Activated T-cell treated with anti-CD3 and anti-CD28 coated beads, Interleukin-2, amount 50 U/mL, for 72 hours (primary cell): ENCODE measurements at regions not wholly inside any gene's neighbourhood (a gene's known extent, or its start where the extent isn't known, plus 50 kb on each side); places are given as distances from the start of the nearest gene placed in this dataset.

Experiments
- ATAC-seq, 2 donors: fragments of 150-1000 bp; cut with Tn5 transposase; replicated peaks in 1 of 2; 2 replicates each; pipeline ENCODE4 v1.10.0; 2021; ENCODE audit warnings: moderate library complexity in 2 of 2, mild to moderate bottlenecking in 1 of 2
- DNase-seq, 2 donors: peaks; one replicate each; pipeline ENCODE4 v3.0.0; 2021 to 2022; ENCODE audit warnings: mixed read lengths in 1 of 2
- H3K27ac Mint-ChIP-seq: one replicate; pipeline ENCODE4 v1.8.0; 2022; ENCODE audit warnings: mild to moderate bottlenecking, moderate library complexity, mixed read lengths
- H3K27me3 Mint-ChIP-seq: one replicate; pipeline ENCODE4 v1.8.0; 2022; ENCODE audit warnings: low read depth, mixed read lengths
- H3K36me3 Mint-ChIP-seq, 2 donors: one replicate each; pipeline ENCODE4 v1.8.0; 2022; ENCODE audit warnings: mixed read lengths in 2 of 2, mild to moderate bottlenecking in 1 of 2; ENCODE audit not compliant: insufficient read depth in 2 of 2
- H3K4me1 Mint-ChIP-seq: one replicate; pipeline ENCODE4 v1.8.0; 2022; ENCODE audit warnings: low read depth, mixed read lengths
- H3K4me3 Mint-ChIP-seq, 2 donors: one replicate each; pipeline ENCODE4 v1.8.0; 2022; ENCODE audit warnings: mild to moderate bottlenecking in 2 of 2, mixed read lengths in 2 of 2, moderate library complexity in 2 of 2
- H3K9me3 Mint-ChIP-seq, 2 donors: one replicate each; pipeline ENCODE4 v1.8.0; 2022; ENCODE audit warnings: mixed read lengths in 2 of 2

- no peaks in the 10 kb centered on the region for H3K4me1 Mint-ChIP-seq
- no peaks in the 10 kb centered on the region for H3K27me3 Mint-ChIP-seq
- ATAC-seq (no peak), DNase-seq (no peak)
- no peak overlapping the region for H3K4me3 Mint-ChIP-seq
- peaks cover 2% of the 10 kb centered on the region in 2 donors for H3K9me3 Mint-ChIP-seq
- H3K27ac Mint-ChIP-seq = no peak overlapping the region
- no peaks in the 10 kb centered on the region for H3K36me3 Mint-ChIP-seq
These were observed 426.2 kb downstream of the PCDH7 start for GRCh38 chr4:31146366-31146765.

- Mint-ChIP-seq H3K4me3 (no peak overlapping the region), H3K9me3 (peaks cover 4 to 5% of the 10 kb centered on the region in 2 donors), H3K4me1 (no peaks in the 10 kb centered on the region), H3K27me3 (no peaks in the 10 kb centered on the region), H3K27ac (no peak overlapping the region), H3K36me3 (no peaks in the 10 kb centered on the region)
- no peak for DNase-seq
- ATAC-seq = no peak
These were observed 428.8 kb downstream of the PCDH7 start for GRCh38 chr4:31148990-31149389.

GRCh38 chr4:31156221-31156620 is 436.1 kb downstream of the PCDH7 start:
- DNase-seq (no peak), ATAC-seq (no peak)
- no peaks in the 10 kb centered on the region for H3K36me3 Mint-ChIP-seq
- H3K27me3 Mint-ChIP-seq = no peaks in the 10 kb centered on the region
- H3K9me3 Mint-ChIP-seq = peaks cover 4 to 5% of the 10 kb centered on the region in 2 donors
- H3K4me1 Mint-ChIP-seq = no peaks in the 10 kb centered on the region
- H3K27ac Mint-ChIP-seq = no peak overlapping the region
- no peak overlapping the region for H3K4me3 Mint-ChIP-seq

- Mint-ChIP-seq H3K27me3 (no peaks in the 10 kb centered on the region), H3K36me3 (no peaks in the 10 kb centered on the region), H3K4me3 (no peak overlapping the region), H3K4me1 (no peaks in the 10 kb centered on the region), H3K27ac (no peak overlapping the region), H3K9me3 (peaks cover 1 to 2% of the 10 kb centered on the region in 2 donors)
- ATAC-seq (no peak), DNase-seq (no peak)
These were observed 440.0 kb downstream of the PCDH7 start for GRCh38 chr4:31160146-31160545.

GRCh38 chr4:31169846-31170245 is 449.7 kb downstream of the PCDH7 start:
- DNase-seq (no peak), ATAC-seq (no peak)
- Mint-ChIP-seq H3K9me3 (peaks cover 4 to 11% of the 10 kb centered on the region in 2 donors), H3K4me1 (no peaks in the 10 kb centered on the region), H3K4me3 (no peak overlapping the region), H3K27ac (no peak overlapping the region), H3K27me3 (no peaks in the 10 kb centered on the region), H3K36me3 (no peaks in the 10 kb centered on the region)

- no peak overlapping the region for H3K27ac Mint-ChIP-seq
These were observed 451.2 kb downstream of the PCDH7 start for GRCh38 chr4:31171362-31171761.

GRCh38 chr4:31175242-31175910 is 455.2 kb downstream of the PCDH7 start:
- Mint-ChIP-seq H3K9me3 (peaks cover 0 to 3% of the 10 kb centered on the region in 2 donors), H3K36me3 (no peaks in the 10 kb centered on the region), H3K27ac (no peak overlapping the region), H3K4me1 (no peaks in the 10 kb centered on the region), H3K27me3 (no peaks in the 10 kb centered on the region), H3K4me3 (no peak overlapping the region)
- ATAC-seq (no peak), DNase-seq (no peak)

More at GRCh38 chr4:31171362-31171761, 451.2 kb downstream of the PCDH7 start:
- Mint-ChIP-seq H3K4me1 (no peaks in the 10 kb centered on the region), H3K9me3 (peaks cover 2 to 8% of the 10 kb centered on the region in 2 donors), H3K27me3 (no peaks in the 10 kb centered on the region), H3K4me3 (no peak overlapping the region), H3K36me3 (no peaks in the 10 kb centered on the region)
- ATAC-seq (no peak), DNase-seq (no peak)

GRCh38 chr4:31183256-31183655 is 463.1 kb downstream of the PCDH7 start:
- ATAC-seq (no peak), DNase-seq (no peak)
- H3K4me3 Mint-ChIP-seq = no peak overlapping the region
- H3K27ac Mint-ChIP-seq = no peak overlapping the region
- H3K36me3 Mint-ChIP-seq = peaks cover 0 to 1% of the 10 kb centered on the region in 2 donors
- peaks cover 1 to 3% of the 10 kb centered on the region in 2 donors for H3K9me3 Mint-ChIP-seq
- no peaks in the 10 kb centered on the region for H3K4me1 Mint-ChIP-seq
- no peaks in the 10 kb centered on the region for H3K27me3 Mint-ChIP-seq

GRCh38 chr4:31185014-31185585 is 464.9 kb downstream of the PCDH7 start:
- Mint-ChIP-seq H3K27me3 (no peaks in the 10 kb centered on the region), H3K4me1 (no peaks in the 10 kb centered on the region), H3K4me3 (no peak overlapping the region), H3K27ac (no peak overlapping the region), H3K36me3 (peaks cover 0 to 1% of the 10 kb centered on the region in 2 donors), H3K9me3 (peaks cover 1 to 3% of the 10 kb centered on the region in 2 donors)
- DNase-seq (no peak), ATAC-seq (no peak)

- H3K4me1 Mint-ChIP-seq = no peaks in the 10 kb centered on the region
- ATAC-seq (no peak), DNase-seq (no peak)
- H3K36me3 Mint-ChIP-seq = peaks cover 0 to 1% of the 10 kb centered on the region in 2 donors
- H3K9me3 Mint-ChIP-seq = peaks cover 2 to 7% of the 10 kb centered on the region in 2 donors
- no peaks in the 10 kb centered on the region for H3K27me3 Mint-ChIP-seq
- no peak overlapping the region for H3K27ac Mint-ChIP-seq
- no peak overlapping the region for H3K4me3 Mint-ChIP-seq
These were observed 467.8 kb downstream of the PCDH7 start for GRCh38 chr4:31187979-31188378.

GRCh38 chr4:31189938-31190337 is 469.8 kb downstream of the PCDH7 start:
- no peak overlapping the region for H3K4me3 Mint-ChIP-seq
- DNase-seq = no peak
- peaks cover 4 to 8% of the 10 kb centered on the region in 2 donors for H3K9me3 Mint-ChIP-seq
- no peak overlapping the region for H3K27ac Mint-ChIP-seq
- H3K27me3 Mint-ChIP-seq = no peaks in the 10 kb centered on the region
- ATAC-seq = no peak
- no peaks in the 10 kb centered on the region for H3K4me1 Mint-ChIP-seq
- H3K36me3 Mint-ChIP-seq = no peaks in the 10 kb centered on the region

- H3K36me3 Mint-ChIP-seq = no peaks in the 10 kb centered on the region
- no peak for ATAC-seq
- no peak for DNase-seq
- H3K4me1 Mint-ChIP-seq = no peaks in the 10 kb centered on the region
- H3K27me3 Mint-ChIP-seq = no peaks in the 10 kb centered on the region
- peaks cover 4 to 8% of the 10 kb centered on the region in 2 donors for H3K9me3 Mint-ChIP-seq
- H3K27ac Mint-ChIP-seq = no peak overlapping the region
- H3K4me3 Mint-ChIP-seq = no peak overlapping the region
These were observed 470.5 kb downstream of the PCDH7 start for GRCh38 chr4:31190671-31191070.

GRCh38 chr4:31192341-31192740 is 472.2 kb downstream of the PCDH7 start:
- H3K9me3 Mint-ChIP-seq = peaks cover 10 to 11% of the 10 kb centered on the region in 2 donors
- no peaks in the 10 kb centered on the region for H3K27me3 Mint-ChIP-seq
- DNase-seq = no peak
- no peaks in the 10 kb centered on the region for H3K36me3 Mint-ChIP-seq
- no peak overlapping the region for H3K4me3 Mint-ChIP-seq
- H3K27ac Mint-ChIP-seq = no peak overlapping the region
- H3K4me1 Mint-ChIP-seq = no peaks in the 10 kb centered on the region
- no peak for ATAC-seq

- no peak for ATAC-seq
- peaks cover 0 to 1% of the 10 kb centered on the region in 2 donors for H3K36me3 Mint-ChIP-seq
- no peak for DNase-seq
- no peak overlapping the region for H3K4me3 Mint-ChIP-seq
- peaks cover 11 to 14% of the 10 kb centered on the region in 2 donors for H3K9me3 Mint-ChIP-seq
- no peak overlapping the region for H3K27ac Mint-ChIP-seq
- H3K4me1 Mint-ChIP-seq = no peaks in the 10 kb centered on the region
- H3K27me3 Mint-ChIP-seq = no peaks in the 10 kb centered on the region
These were observed 473.4 kb downstream of the PCDH7 start for GRCh38 chr4:31193521-31193920.
